VCaP (cell line): ENCODE measurements at regions not wholly inside any gene's neighbourhood (a gene's known extent, or its start where the extent isn't known, plus 50 kb on each side); places are given as distances from the start of the nearest gene placed in this dataset.
A peak's percentile ranks its signal among the peaks of the same experiment; 100 is the strongest.

ENCODE experiments used
- H3K27ac ChIP-seq: fragments of 450-650 bp; 2 replicates; pipeline ENCODE4 v1.5.1; 2017
- CTCF ChIP-seq: fragments of 450-650 bp; conservative IDR thresholded peaks from 2 replicates; pipeline ENCODE4 v1.5.1; 2017; ENCODE audit warnings: mild to moderate bottlenecking, moderate library complexity

GRCh38 chr5:143575286-143575685 lies 171.8 kb upstream of the NR3C1 start:
- no peak overlapping the region for H3K27ac ChIP-seq
- no peak for TF ChIP-seq CTCF

- no peak overlapping the region for H3K27ac ChIP-seq
- TF ChIP-seq CTCF: no peak
These were observed 170.8 kb upstream of the NR3C1 start for GRCh38 chr5:143574236-143574635.

- no peak overlapping the region for H3K27ac ChIP-seq
- TF ChIP-seq CTCF: no peak
These were observed 170.2 kb upstream of the NR3C1 start for GRCh38 chr5:143573568-143574170.

- no peak overlapping the region for H3K27ac ChIP-seq
- TF ChIP-seq CTCF: no peak
These were observed 169.2 kb upstream of the NR3C1 start for GRCh38 chr5:143572671-143573070.

- H3K27ac ChIP-seq: peak overlapping the region; percentile 61
- no peak for TF ChIP-seq CTCF
These were observed 168.4 kb upstream of the NR3C1 start for GRCh38 chr5:143571642-143572624.

GRCh38 chr5:143570989-143571388 lies 167.5 kb upstream of the NR3C1 start:
- H3K27ac ChIP-seq: peak overlapping the region; percentile 61

More at GRCh38 chr5:143570989-143571388, 167.5 kb upstream of the NR3C1 start:
- no peak for TF ChIP-seq CTCF
